ENCODE measurements at regions not wholly inside any gene's neighbourhood (a gene's known extent, or its start where the extent isn't known, plus 50 kb on each side); places are given as distances from the start of the nearest gene placed in this dataset.

GRCh38 chr1:209318181-209319056, 265.1 kb upstream of the CAMK1G start:
- no peaks in the 10 kb centered on the region for H3K9me3 ChIP-seq (ENCODE audit: control insufficient read depth in 2 of 2, insufficient read depth in 1 of 2, low read depth in 1 of 2, low read length in 1 of 2)
- H3K4me1 ChIP-seq (ENCODE audit: control insufficient read depth in 2 of 2, insufficient read depth in 2 of 2, low read length in 1 of 2) = no peaks in the 10 kb centered on the region
- WGBS, 2 donors = 65 to 73% methylated on average over 7 of the region's 7 CpGs
- no peak overlapping the region for H3K4me3 ChIP-seq (ENCODE audit: low read depth in 1 of 2, low read length in 2 of 2)
- H3K36me3 ChIP-seq (ENCODE audit: control insufficient read depth in 2 of 2, insufficient read depth in 2 of 2, low read length in 1 of 2) = no peaks in the 10 kb centered on the region
- H3K27ac ChIP-seq (ENCODE audit: low read depth in 2 of 2, low read length in 1 of 2) = no peak overlapping the region
- H3K27me3 ChIP-seq (ENCODE audit: control insufficient read depth in 1 of 2, insufficient read depth in 2 of 2, low read length in 2 of 2) = no peaks in the 10 kb centered on the region

DNA sequence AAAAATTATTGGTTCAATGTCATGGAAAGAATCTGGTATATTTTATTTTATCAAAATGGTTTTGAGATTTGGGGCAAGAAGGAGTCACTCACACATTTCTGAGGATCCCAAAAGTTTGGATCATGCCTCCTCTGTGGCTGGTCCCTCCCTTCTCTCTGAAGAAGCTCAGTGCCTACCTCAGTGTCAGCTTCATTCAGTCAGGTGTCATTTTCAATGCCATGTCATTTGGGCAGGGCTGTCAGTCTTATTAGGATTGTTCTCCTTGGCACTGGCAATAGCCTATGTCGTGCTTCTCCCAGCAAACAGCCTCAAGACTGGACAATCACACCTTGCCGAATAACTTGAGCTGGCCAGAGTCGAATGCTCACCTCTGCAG, 264.5 kb upstream of the CAMK1G start:
- 85 to 88% methylated on average over 3 of the region's 3 CpGs for WGBS, 2 donors
- no peak overlapping the region for H3K27ac ChIP-seq (ENCODE audit: low read depth in 2 of 2, low read length in 1 of 2)
- no peaks in the 10 kb centered on the region for H3K36me3 ChIP-seq (ENCODE audit: control insufficient read depth in 2 of 2, insufficient read depth in 2 of 2, low read length in 1 of 2)
- no peaks in the 10 kb centered on the region for H3K9me3 ChIP-seq (ENCODE audit: control insufficient read depth in 2 of 2, insufficient read depth in 1 of 2, low read depth in 1 of 2, low read length in 1 of 2)
- no peaks in the 10 kb centered on the region for H3K4me1 ChIP-seq (ENCODE audit: control insufficient read depth in 2 of 2, insufficient read depth in 2 of 2, low read length in 1 of 2)
- no peaks in the 10 kb centered on the region for H3K27me3 ChIP-seq (ENCODE audit: control insufficient read depth in 1 of 2, insufficient read depth in 2 of 2, low read length in 2 of 2)
- H3K4me3 ChIP-seq (ENCODE audit: low read depth in 1 of 2, low read length in 2 of 2) = no peak overlapping the region

DNA sequence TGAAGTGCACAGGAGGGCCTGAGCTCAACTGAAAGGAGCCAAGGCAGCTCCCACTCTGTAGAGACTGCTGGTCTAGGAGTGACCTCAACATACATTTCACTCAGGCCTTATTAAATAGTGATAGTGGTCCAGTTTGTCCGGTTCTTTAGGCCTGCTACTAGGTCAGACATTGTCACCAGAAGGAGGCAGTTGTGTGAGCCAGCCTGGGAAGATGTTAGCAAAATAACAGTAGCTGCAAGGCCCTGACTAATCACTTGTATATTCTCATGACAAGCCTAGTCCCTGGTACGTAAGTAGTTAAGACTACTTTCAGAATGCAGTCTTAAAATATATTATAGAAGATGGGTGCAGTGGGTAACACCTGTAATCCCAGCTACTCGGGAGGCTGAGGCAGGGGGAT, 264.0 kb upstream of the CAMK1G start:
- Histone ChIP-seq H3K36me3 (ENCODE audit: control insufficient read depth in 2 of 2, insufficient read depth in 2 of 2, low read length in 1 of 2) (no peaks in the 10 kb centered on the region), H3K27me3 (ENCODE audit: control insufficient read depth in 1 of 2, insufficient read depth in 2 of 2, low read length in 2 of 2) (no peaks in the 10 kb centered on the region), H3K27ac (ENCODE audit: low read depth in 2 of 2, low read length in 1 of 2) (no peak overlapping the region), H3K4me1 (ENCODE audit: control insufficient read depth in 2 of 2, insufficient read depth in 2 of 2, low read length in 1 of 2) (no peaks in the 10 kb centered on the region), H3K4me3 (ENCODE audit: low read depth in 1 of 2, low read length in 2 of 2) (no peak overlapping the region), H3K9me3 (ENCODE audit: control insufficient read depth in 2 of 2, insufficient read depth in 1 of 2, low read depth in 1 of 2, low read length in 1 of 2) (no peaks in the 10 kb centered on the region)
- WGBS, 2 donors = 91 to 94% methylated on average over 3 of the region's 3 CpGs

- Histone ChIP-seq H3K9me3 (ENCODE audit: control insufficient read depth in 2 of 2, insufficient read depth in 1 of 2, low read depth in 1 of 2, low read length in 1 of 2) (no peaks in the 10 kb centered on the region), H3K36me3 (ENCODE audit: control insufficient read depth in 2 of 2, insufficient read depth in 2 of 2, low read length in 1 of 2) (no peaks in the 10 kb centered on the region), H3K27me3 (ENCODE audit: control insufficient read depth in 1 of 2, insufficient read depth in 2 of 2, low read length in 2 of 2) (no peaks in the 10 kb centered on the region), H3K4me1 (ENCODE audit: control insufficient read depth in 2 of 2, insufficient read depth in 2 of 2, low read length in 1 of 2) (peaks cover 0 to 8% of the 10 kb centered on the region in 2 donors), H3K27ac (ENCODE audit: low read depth in 2 of 2, low read length in 1 of 2) (no peak overlapping the region), H3K4me3 (ENCODE audit: low read depth in 1 of 2, low read length in 2 of 2) (no peak overlapping the region)
- WGBS, 2 donors = 51 to 74% methylated on average over 1 of the region's 1 CpG
These were observed 259.8 kb upstream of the CAMK1G start for GRCh38 chr1:209323743-209324142.

GRCh38 chr1:209324901-209325871, 258.3 kb upstream of the CAMK1G start:
- WGBS, 2 donors = 63 to 65% methylated on average over 5 of the region's 5 CpGs
- H3K4me1 ChIP-seq (ENCODE audit: control insufficient read depth in 2 of 2, insufficient read depth in 2 of 2, low read length in 1 of 2) = peaks cover 0 to 8% of the 10 kb centered on the region in 2 donors
- peak overlapping the region; percentile 49 to 70 for H3K27ac ChIP-seq (ENCODE audit: low read depth in 2 of 2, low read length in 1 of 2)
- no peaks in the 10 kb centered on the region for H3K36me3 ChIP-seq (ENCODE audit: control insufficient read depth in 2 of 2, insufficient read depth in 2 of 2, low read length in 1 of 2)
- no peaks in the 10 kb centered on the region for H3K9me3 ChIP-seq (ENCODE audit: control insufficient read depth in 2 of 2, insufficient read depth in 1 of 2, low read depth in 1 of 2, low read length in 1 of 2)
- H3K4me3 ChIP-seq (ENCODE audit: low read depth in 1 of 2, low read length in 2 of 2) = no peak overlapping the region
- H3K27me3 ChIP-seq (ENCODE audit: control insufficient read depth in 1 of 2, insufficient read depth in 2 of 2, low read length in 2 of 2) = no peaks in the 10 kb centered on the region

DNA sequence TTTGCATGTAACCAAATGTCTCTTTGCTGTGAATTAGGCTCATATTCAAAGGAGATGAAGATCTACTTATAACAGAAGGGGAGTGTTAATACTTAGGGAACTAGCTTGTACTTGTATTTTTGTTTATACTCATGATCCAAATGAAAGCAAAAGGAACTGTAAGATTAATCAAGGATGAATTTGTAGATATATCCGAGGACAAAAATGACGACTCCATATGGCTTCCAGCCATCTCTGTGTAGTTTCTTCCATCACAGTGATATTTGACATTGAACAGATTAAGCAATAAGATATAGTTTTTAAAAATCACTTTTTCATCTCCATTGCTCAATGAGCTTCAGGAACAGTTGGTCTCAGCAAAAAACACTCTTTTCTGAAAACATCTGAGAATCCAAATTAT, 257.4 kb upstream of the CAMK1G start:
- WGBS, 2 donors = 33 to 35% methylated on average over 2 of the region's 2 CpGs
- no peak overlapping the region for H3K27ac ChIP-seq (ENCODE audit: low read depth in 2 of 2, low read length in 1 of 2)
- H3K4me3 ChIP-seq (ENCODE audit: low read depth in 1 of 2, low read length in 2 of 2) = no peak overlapping the region
- H3K9me3 ChIP-seq (ENCODE audit: control insufficient read depth in 2 of 2, insufficient read depth in 1 of 2, low read depth in 1 of 2, low read length in 1 of 2) = no peaks in the 10 kb centered on the region
- peaks cover 0 to 8% of the 10 kb centered on the region in 2 donors for H3K4me1 ChIP-seq (ENCODE audit: control insufficient read depth in 2 of 2, insufficient read depth in 2 of 2, low read length in 1 of 2)
- no peaks in the 10 kb centered on the region for H3K27me3 ChIP-seq (ENCODE audit: control insufficient read depth in 1 of 2, insufficient read depth in 2 of 2, low read length in 2 of 2)
- no peaks in the 10 kb centered on the region for H3K36me3 ChIP-seq (ENCODE audit: control insufficient read depth in 2 of 2, insufficient read depth in 2 of 2, low read length in 1 of 2)

- no peak overlapping the region for H3K4me3 ChIP-seq (ENCODE audit: low read depth in 1 of 2, low read length in 2 of 2)
- H3K4me1 ChIP-seq (ENCODE audit: control insufficient read depth in 2 of 2, insufficient read depth in 2 of 2, low read length in 1 of 2) = peaks cover 0 to 8% of the 10 kb centered on the region in 2 donors
- no peaks in the 10 kb centered on the region for H3K36me3 ChIP-seq (ENCODE audit: control insufficient read depth in 2 of 2, insufficient read depth in 2 of 2, low read length in 1 of 2)
- H3K9me3 ChIP-seq (ENCODE audit: control insufficient read depth in 2 of 2, insufficient read depth in 1 of 2, low read depth in 1 of 2, low read length in 1 of 2) = no peaks in the 10 kb centered on the region
- no peak overlapping the region for H3K27ac ChIP-seq (ENCODE audit: low read depth in 2 of 2, low read length in 1 of 2)
- 67 to 69% methylated on average over 7 of the region's 7 CpGs for WGBS, 2 donors
- H3K27me3 ChIP-seq (ENCODE audit: control insufficient read depth in 1 of 2, insufficient read depth in 2 of 2, low read length in 2 of 2) = no peaks in the 10 kb centered on the region
These were observed 256.7 kb upstream of the CAMK1G start for GRCh38 chr1:209326831-209327230.

GRCh38 chr1:209328196-209328595, 255.3 kb upstream of the CAMK1G start:
- peaks cover 0 to 8% of the 10 kb centered on the region in 2 donors for H3K4me1 ChIP-seq (ENCODE audit: control insufficient read depth in 2 of 2, insufficient read depth in 2 of 2, low read length in 1 of 2)
- H3K9me3 ChIP-seq (ENCODE audit: control insufficient read depth in 2 of 2, insufficient read depth in 1 of 2, low read depth in 1 of 2, low read length in 1 of 2) = no peaks in the 10 kb centered on the region
- H3K27ac ChIP-seq (ENCODE audit: low read depth in 2 of 2, low read length in 1 of 2) = no peak overlapping the region
- no peak overlapping the region for H3K4me3 ChIP-seq (ENCODE audit: low read depth in 1 of 2, low read length in 2 of 2)
- no peaks in the 10 kb centered on the region for H3K27me3 ChIP-seq (ENCODE audit: control insufficient read depth in 1 of 2, insufficient read depth in 2 of 2, low read length in 2 of 2)
- H3K36me3 ChIP-seq (ENCODE audit: control insufficient read depth in 2 of 2, insufficient read depth in 2 of 2, low read length in 1 of 2) = no peaks in the 10 kb centered on the region
- WGBS, 2 donors = 53 to 62% methylated on average over 4 of the region's 4 CpGs

DNA sequence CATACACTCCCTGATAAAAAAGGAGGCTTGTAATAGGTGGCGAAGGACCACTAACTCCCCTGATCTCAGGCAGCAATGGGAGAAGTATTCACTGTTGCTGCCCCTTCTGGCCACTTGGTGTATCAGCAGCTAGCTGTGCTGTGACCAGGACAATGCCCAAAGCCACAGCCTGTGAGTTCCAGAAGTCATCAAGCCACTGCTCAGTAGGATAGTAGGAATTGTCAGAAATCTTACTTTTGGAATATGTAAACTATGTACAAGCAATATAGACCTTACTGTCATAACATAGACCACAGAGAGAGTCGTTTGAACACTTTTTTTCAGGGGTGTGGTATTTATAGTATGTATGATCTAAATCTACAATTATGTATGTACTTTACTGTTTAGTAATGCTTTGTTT, 248.3 kb upstream of the CAMK1G start:
- H3K9me3 ChIP-seq (ENCODE audit: control insufficient read depth in 2 of 2, insufficient read depth in 1 of 2, low read depth in 1 of 2, low read length in 1 of 2) = no peaks in the 10 kb centered on the region
- 47 to 66% methylated on average over 2 of the region's 2 CpGs for WGBS, 2 donors
- H3K4me1 ChIP-seq (ENCODE audit: control insufficient read depth in 2 of 2, insufficient read depth in 2 of 2, low read length in 1 of 2) = no peaks in the 10 kb centered on the region
- no peaks in the 10 kb centered on the region for H3K36me3 ChIP-seq (ENCODE audit: control insufficient read depth in 2 of 2, insufficient read depth in 2 of 2, low read length in 1 of 2)
- no peaks in the 10 kb centered on the region for H3K27me3 ChIP-seq (ENCODE audit: control insufficient read depth in 1 of 2, insufficient read depth in 2 of 2, low read length in 2 of 2)
- H3K27ac ChIP-seq (ENCODE audit: low read depth in 2 of 2, low read length in 1 of 2) = no peak overlapping the region
- no peak overlapping the region for H3K4me3 ChIP-seq (ENCODE audit: low read depth in 1 of 2, low read length in 2 of 2)

Data from esophagus (tissue), 2 donors.